ENCODE measurements at regions not wholly inside any gene's neighbourhood (a gene's known extent, or its start where the extent isn't known, plus 50 kb on each side); places are given as distances from the start of the nearest gene placed in this dataset.

GRCh38 chr2:195410074-195410671 lies 246.9 kb upstream of the SLC39A10 start:
- H3K9me3 ChIP-seq (ENCODE audit: insufficient read depth, low read depth), result no peaks in the 10 kb centered on the region
- no peaks in the 10 kb centered on the region for H3K9me2 ChIP-seq (ENCODE audit: insufficient read depth)
- BruUV-seq (replicated peaks), result no TSS peak
- intact Hi-C loops (cut with micrococcal nuclease; ENCODE audit: unreplicated experiment), result loop anchor here (10.0 kb wide), 1 partner anchor 245 kb away; the partner anchor contains the start of gene SLC39A10
- H4K20me1 ChIP-seq (ENCODE audit: insufficient read depth), result no peaks in the 10 kb centered on the region
- no peak overlapping the region for H2AFZ ChIP-seq
- no peaks in the 10 kb centered on the region for H3F3A ChIP-seq (ENCODE audit: insufficient read depth, low read depth)
- DNase-seq, result no peak
- no peaks in the 10 kb centered on the region for H3K27me3 ChIP-seq (ENCODE audit: insufficient read depth, low read depth)
- no peaks in the 10 kb centered on the region for H3K36me3 ChIP-seq (ENCODE audit: low read depth)
- H3K4me1 ChIP-seq (replicated peaks; ENCODE audit: insufficient read depth), result no peaks in the 10 kb centered on the region
- no peak overlapping the region for H3K4me2 ChIP-seq
- ChIA-PET CTCF (no interaction called here), POLR2A (ENCODE audit: unreplicated experiment) (no interaction called here)
- H3K27ac ChIP-seq, result no peak overlapping the region
- H3K79me2 ChIP-seq (ENCODE audit: low read depth), result no peaks in the 10 kb centered on the region
- TF ChIP-seq EZH2 (IDR thresholded peaks at IDR 0.05; ENCODE audit: low read depth) (no peak), CTCF (conservative IDR thresholded peaks at IDR 0.05) (no peak)
- no peak overlapping the region for H3K4me3 ChIP-seq

DNA sequence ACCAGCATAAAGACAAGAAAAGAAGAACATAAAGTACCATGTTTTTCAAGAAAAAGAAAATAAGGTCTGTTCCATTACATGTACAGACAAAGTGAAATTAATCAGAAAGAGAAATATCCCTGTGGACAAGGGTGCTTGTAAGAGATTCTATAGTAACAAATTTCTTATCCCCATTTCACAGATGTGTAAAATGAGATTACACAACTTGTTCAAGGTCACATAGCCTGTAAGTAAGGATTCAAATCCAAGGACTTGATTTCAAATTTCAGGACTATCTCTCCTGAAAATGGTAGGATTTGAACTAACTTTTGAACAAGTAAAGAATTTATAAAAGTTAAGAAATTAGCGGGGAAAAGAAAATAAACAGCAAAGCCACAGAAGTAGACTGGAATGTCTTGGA lies 248.2 kb upstream of the SLC39A10 start:
- Histone ChIP-seq H3K36me3 (ENCODE audit: low read depth) (no peaks in the 10 kb centered on the region), H2AFZ (no peak overlapping the region), H3F3A (ENCODE audit: insufficient read depth, low read depth) (no peaks in the 10 kb centered on the region), H3K79me2 (ENCODE audit: low read depth) (no peaks in the 10 kb centered on the region), H4K20me1 (ENCODE audit: insufficient read depth) (no peaks in the 10 kb centered on the region), H3K27me3 (ENCODE audit: insufficient read depth, low read depth) (no peaks in the 10 kb centered on the region), H3K4me3 (no peak overlapping the region), H3K9me2 (ENCODE audit: insufficient read depth) (no peaks in the 10 kb centered on the region), H3K9me3 (ENCODE audit: insufficient read depth, low read depth) (no peaks in the 10 kb centered on the region), H3K4me1 (replicated peaks; ENCODE audit: insufficient read depth) (no peaks in the 10 kb centered on the region), H3K4me2 (no peak overlapping the region), H3K27ac (no peak overlapping the region)
- intact Hi-C loops (cut with micrococcal nuclease; ENCODE audit: unreplicated experiment), result no loop called here
- CTCF ChIA-PET, result no interaction called here
- no peak for TF ChIP-seq CTCF (conservative IDR thresholded peaks at IDR 0.05)
- TF ChIP-seq EZH2 (IDR thresholded peaks at IDR 0.05; ENCODE audit: low read depth), result no peak
- no peak for DNase-seq
- no TSS peak for BruUV-seq (replicated peaks)
- POLR2A ChIA-PET (ENCODE audit: unreplicated experiment), result no interaction called here

GRCh38 chr2:195408196-195408595 lies 248.8 kb upstream of the SLC39A10 start:
- Histone ChIP-seq H3K4me2 (no peak overlapping the region), H3K79me2 (ENCODE audit: low read depth) (no peaks in the 10 kb centered on the region), H4K20me1 (ENCODE audit: insufficient read depth) (no peaks in the 10 kb centered on the region), H3K4me1 (replicated peaks; ENCODE audit: insufficient read depth) (no peaks in the 10 kb centered on the region), H3K27ac (no peak overlapping the region), H2AFZ (no peak overlapping the region), H3K4me3 (no peak overlapping the region), H3K27me3 (ENCODE audit: insufficient read depth, low read depth) (no peaks in the 10 kb centered on the region), H3K9me2 (ENCODE audit: insufficient read depth) (no peaks in the 10 kb centered on the region), H3K36me3 (ENCODE audit: low read depth) (no peaks in the 10 kb centered on the region), H3K9me3 (ENCODE audit: insufficient read depth, low read depth) (no peaks in the 10 kb centered on the region), H3F3A (ENCODE audit: insufficient read depth, low read depth) (no peaks in the 10 kb centered on the region)
- CTCF ChIA-PET, result no interaction called here
- intact Hi-C loops (cut with micrococcal nuclease; ENCODE audit: unreplicated experiment), result no loop called here
- POLR2A ChIA-PET (ENCODE audit: unreplicated experiment), result interaction anchor here (0.7 kb wide), 1 partner anchor 153 kb away, joined by 9 read pairs; no protein-coding TSS in a partner anchor
- no peak for TF ChIP-seq EZH2 (IDR thresholded peaks at IDR 0.05; ENCODE audit: low read depth)
- no peak for TF ChIP-seq CTCF (conservative IDR thresholded peaks at IDR 0.05)
- no peak for DNase-seq
- no TSS peak for BruUV-seq (replicated peaks)

Measured in PC-9 (cell line).